Heart right ventricle (tissue), 16 donors: ENCODE measurements at regions not wholly inside any gene's neighbourhood (a gene's known extent, or its start where the extent isn't known, plus 50 kb on each side); places are given as distances from the start of the nearest gene placed in this dataset.

Experiments used
- ATAC-seq, 8 donors: fragments of 200-7000 bp; cut with Tn5 transposase; one replicate each; pipeline ENCODE4 v1.9.1; 2020; ENCODE audit warnings: mild to moderate bottlenecking in 8 of 8, moderate library complexity in 8 of 8, moderate number of reproducible peaks in 1 of 8
- DNase-seq, 2 donors: peaks; one replicate each; pipeline ENCODE4 v3.0.0-alpha.2; 2020
- H3K27ac ChIP-seq, 10 donors: fragments of 200-600 bp; sonication (generic) in 2 of 10; one replicate each; pipeline versions ENCODE4 v1.5.0 to v1.8.0; 2020 to 2022; ENCODE audit warnings: mild to moderate bottlenecking in 3 of 10
- H3K27me3 ChIP-seq, 7 donors: fragments of 200-600 bp; one replicate each; pipeline ENCODE4 v1.8.0; 2021 to 2022; ENCODE audit warnings: mild to moderate bottlenecking in 2 of 7
- H3K36me3 ChIP-seq, 9 donors: fragments of 200-600 bp; sonication (generic) in 1 of 9; one replicate each; pipeline versions ENCODE4 v1.5.0 to v1.8.0; 2020 to 2022; ENCODE audit warnings: mild to moderate bottlenecking in 2 of 9
- H3K4me1 ChIP-seq, 9 donors: fragments of 200-600 bp; sonication (generic) in 1 of 9; one replicate each; pipeline versions ENCODE4 v1.5.0 to v1.8.0; 2020 to 2022; ENCODE audit warnings: mild to moderate bottlenecking in 4 of 9
- H3K4me3 ChIP-seq, 10 donors: fragments of 200-600 bp; sonication (generic) in 2 of 10; one replicate each; pipeline versions ENCODE4 v1.5.0 to v1.8.0; 2020 to 2022; ENCODE audit warnings: mild to moderate bottlenecking in 7 of 10, moderate library complexity in 2 of 10
- H3K9me3 ChIP-seq, 11 donors: fragments of 200-600 bp in 10 of 11; sonication (generic) in 2 of 11; one replicate each; pipeline versions ENCODE4 v1.5.0 to v1.8.0; 2013 to 2022; ENCODE audit warnings: mild to moderate bottlenecking in 2 of 11, control low read depth in 1 of 11, moderate library complexity in 1 of 11
- WGBS, 2 donors: extraction: QIAGEN DNeasy Blood & Tissue Kit; methylation state at CpG; one replicate each; pipeline ENCODE4 v1.1.7; 2013; ENCODE audit warnings: inconsistent platforms in 1 of 2; 5-methylcytosine and 5-hydroxymethylcytosine counted together
- intact Hi-C, 10 donors: fragments of 100-400 bp; cut with DNase I; formaldehyde crosslinking; loops; one replicate each; pipeline versions ENCODE4 v1.11.1 to v1.14.2; 2022
- TF ChIP-seq, protein P1 (sequence below), 9 donors: fragments of 200-600 bp; sonication (generic) in 2 of 9; IDR thresholded peaks; one replicate each; pipeline versions ENCODE4 v1.5.0 to v1.8.0; 2021 to 2022; ENCODE audit warnings: antibody characterized with exemption in 9 of 9, mild to moderate bottlenecking in 5 of 9, moderate library complexity in 1 of 9
- donor health status: Arrhythmogenic right ventricular cardiomyopathy.
- donor health status: ischemic (EF 13 %, LVEDD 7.1; RV severe dilation, severe dysfunction).
- donor health status: healthy with polysubstance abuse.
- donor health status: DM: no; HTN: yes; CAD: no.
- donor health status: DM: no; HTN: no; CAD: no.
- donor health status: ischemic (EF 25% LVEDD 6.9; RV normal size, moderate dysfunction).
- donor health status: ischemic (EF 25% LVEDD 5.7; RV mildly dilated, moderate dysfunction).
- donor health status: healthy.
- donor health status: DM: yes; HTN: yes; CAD: no.
- donor health status: Ischemic cardiomyopathy.
- donor health status: ischemic (EF 35%, LVEDD 5.7; RV mildly dilated, moderate dysfunction).
- donor health status: nonischemic (EF 11% LVEDD 7.7; RV severe dilation, severe dysfunction).
- donor health status: DM: yes; HTN: yes; CAD: no.
- donor health status: PGD.
- donor health status: ischemic (EF 29% LVEDD 5.4; RV normal size, mild dysfunction).
- donor health status: nonischemic (EF 23%, LVEDD 6.1; RV moderate dilation, normal function).

GRCh38 chr15:62565634-62566026 lies 400.5 kb upstream of the C2CD4B start:
- no peaks in the 10 kb centered on the region for H3K27me3 ChIP-seq
- intact Hi-C loops = loop anchor here in 2 of 10 donors (10.0 kb wide), 2 partner anchors 171 to 181 kb away; partner anchors contain the start of gene TLN2 (in 1 of the 2)
- H3K9me3 ChIP-seq = no peaks in the 10 kb centered on the region
- WGBS, 2 donors = 74 to 85% methylated on average over 3 of the region's 3 CpGs
- ATAC-seq = no peak
- H3K4me1 ChIP-seq = peaks cover 0 to 46% (median 19%) of the 10 kb centered on the region in 9 donors
- no peak overlapping the region for H3K4me3 ChIP-seq
- TF ChIP-seq, protein P1, sequence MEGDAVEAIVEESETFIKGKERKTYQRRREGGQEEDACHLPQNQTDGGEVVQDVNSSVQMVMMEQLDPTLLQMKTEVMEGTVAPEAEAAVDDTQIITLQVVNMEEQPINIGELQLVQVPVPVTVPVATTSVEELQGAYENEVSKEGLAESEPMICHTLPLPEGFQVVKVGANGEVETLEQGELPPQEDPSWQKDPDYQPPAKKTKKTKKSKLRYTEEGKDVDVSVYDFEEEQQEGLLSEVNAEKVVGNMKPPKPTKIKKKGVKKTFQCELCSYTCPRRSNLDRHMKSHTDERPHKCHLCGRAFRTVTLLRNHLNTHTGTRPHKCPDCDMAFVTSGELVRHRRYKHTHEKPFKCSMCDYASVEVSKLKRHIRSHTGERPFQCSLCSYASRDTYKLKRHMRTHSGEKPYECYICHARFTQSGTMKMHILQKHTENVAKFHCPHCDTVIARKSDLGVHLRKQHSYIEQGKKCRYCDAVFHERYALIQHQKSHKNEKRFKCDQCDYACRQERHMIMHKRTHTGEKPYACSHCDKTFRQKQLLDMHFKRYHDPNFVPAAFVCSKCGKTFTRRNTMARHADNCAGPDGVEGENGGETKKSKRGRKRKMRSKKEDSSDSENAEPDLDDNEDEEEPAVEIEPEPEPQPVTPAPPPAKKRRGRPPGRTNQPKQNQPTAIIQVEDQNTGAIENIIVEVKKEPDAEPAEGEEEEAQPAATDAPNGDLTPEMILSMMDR (IDR thresholded peaks at IDR 0.05) = no peak
- H3K27ac ChIP-seq = no peak overlapping the region
- DNase-seq = no peak
- no peaks in the 10 kb centered on the region for H3K36me3 ChIP-seq

DNA sequence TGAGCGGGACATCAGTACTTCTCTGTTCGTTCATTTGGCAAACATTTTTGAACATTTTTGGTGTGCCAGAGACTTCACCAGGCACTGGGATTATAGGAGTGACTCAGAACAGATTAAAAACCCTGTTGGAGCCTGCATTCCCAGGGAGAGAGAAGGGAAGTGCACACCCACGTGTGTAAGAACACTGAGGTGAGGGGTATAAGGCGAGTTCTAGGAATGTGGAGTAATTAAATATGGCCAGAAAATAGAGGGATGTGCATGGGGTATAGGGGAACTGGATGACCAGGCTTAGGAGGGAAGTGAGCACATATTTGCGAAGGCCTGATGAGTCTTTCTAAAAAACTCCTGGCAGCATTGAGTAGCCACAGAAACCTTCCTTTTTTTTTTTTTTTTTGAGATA lies 401.2 kb upstream of the C2CD4B start:
- Histone ChIP-seq H3K4me1 (peaks cover 0 to 45% (median 19%) of the 10 kb centered on the region in 9 donors), H3K27me3 (no peaks in the 10 kb centered on the region), H3K36me3 (no peaks in the 10 kb centered on the region), H3K4me3 (no peak overlapping the region), H3K9me3 (no peaks in the 10 kb centered on the region), H3K27ac (no peak overlapping the region)
- ATAC-seq (no peak), DNase-seq (no peak)
- TF ChIP-seq, protein P1 (IDR thresholded peaks at IDR 0.05) = no peak
- 79 to 86% methylated on average over 5 of the region's 5 CpGs for WGBS, 2 donors
- intact Hi-C loops = loop anchor here in 2 of 10 donors (10.0 kb wide), 2 partner anchors 171 to 181 kb away; partner anchors contain the start of gene TLN2 (in 1 of the 2)

DNA sequence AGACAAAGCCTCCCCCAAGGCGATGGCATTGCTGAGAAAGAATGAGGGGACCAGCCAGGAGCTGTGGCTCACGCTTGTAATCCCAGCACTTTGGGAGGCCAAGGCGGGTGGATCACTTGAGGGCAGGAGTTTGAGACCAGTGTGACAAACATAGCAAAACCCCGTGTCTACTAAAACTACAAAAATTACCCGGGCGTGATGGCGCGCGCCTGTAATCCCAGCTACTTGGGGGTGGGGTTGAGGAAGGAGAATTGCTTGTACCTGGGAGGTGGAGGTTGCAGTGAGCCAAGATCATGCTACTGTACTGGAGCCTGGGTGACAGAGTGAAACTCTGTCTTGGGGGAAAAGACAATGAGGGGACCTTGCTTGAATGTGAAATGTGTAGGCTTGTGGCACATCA lies 402.4 kb upstream of the C2CD4B start:
- Histone ChIP-seq H3K36me3 (no peaks in the 10 kb centered on the region), H3K9me3 (no peaks in the 10 kb centered on the region), H3K4me3 (no peak overlapping the region), H3K27ac (no peak overlapping the region), H3K4me1 (peaks cover 0 to 53% (median 19%) of the 10 kb centered on the region in 9 donors), H3K27me3 (no peaks in the 10 kb centered on the region)
- intact Hi-C loops = loop anchor here in 2 of 10 donors (10.0 kb wide), 2 partner anchors 173 to 183 kb away; partner anchors contain the start of gene TLN2 (in 1 of the 2)
- WGBS, 2 donors = 97% methylated on average over 9 of the region's 9 CpGs
- TF ChIP-seq, protein P1 (IDR thresholded peaks at IDR 0.05) = no peak
- ATAC-seq (no peak), DNase-seq (no peak)

- Histone ChIP-seq H3K27ac (no peak overlapping the region), H3K4me3 (no peak overlapping the region), H3K9me3 (no peaks in the 10 kb centered on the region), H3K4me1 (peaks cover 0 to 53% (median 19%) of the 10 kb centered on the region in 9 donors), H3K36me3 (no peaks in the 10 kb centered on the region), H3K27me3 (no peaks in the 10 kb centered on the region)
- intact Hi-C loops = loop anchor here in 2 of 10 donors (10.0 kb wide), 2 partner anchors 173 to 183 kb away; partner anchors contain the start of gene TLN2 (in 1 of the 2)
- no peak for DNase-seq
- ATAC-seq = no peak
- TF ChIP-seq, protein P1 (IDR thresholded peaks at IDR 0.05) = no peak
- WGBS, 2 donors = 96 to 97% methylated on average over 7 of the region's 7 CpGs
These were observed 402.9 kb upstream of the C2CD4B start for GRCh38 chr15:62568004-62568403.
